ENCODE measurements at regions not wholly inside any gene's neighbourhood (a gene's known extent, or its start where the extent isn't known, plus 50 kb on each side); places are given as distances from the start of the nearest gene placed in this dataset.

DNA sequence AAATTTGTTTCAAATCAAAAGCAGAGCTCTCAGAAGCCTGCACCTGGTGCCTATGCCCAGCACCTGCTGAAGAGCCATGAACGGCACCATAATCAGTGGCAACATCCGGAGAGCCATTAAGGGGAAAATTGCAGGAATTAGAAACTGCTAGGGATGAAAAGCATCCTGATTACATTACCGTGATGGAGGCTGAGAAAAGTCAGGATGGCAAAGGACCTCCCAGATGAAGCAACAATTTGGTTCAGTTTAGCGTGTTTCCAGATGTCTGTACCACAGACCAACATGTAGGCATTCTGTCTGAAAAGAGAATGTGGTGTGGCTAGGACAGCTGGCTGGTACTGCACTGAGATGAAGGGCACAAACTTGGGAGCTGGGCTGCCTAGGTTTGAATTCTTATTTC, 106.1 kb downstream of the EOMES start:
- TF ChIP-seq CTCF (conservative IDR thresholded peaks at IDR 0.05; ENCODE audit: low read depth in 2 of 2) = no peak
- TF ChIP-seq POLR2AphosphoS5 (IDR thresholded peaks at IDR 0.05; ENCODE audit: low read depth) = no peak
- TF ChIP-seq NANOG (IDR thresholded peaks at IDR 0.05; ENCODE audit: borderline replicate concordance) = no peak
- no peak for TF ChIP-seq ZNF331 (CRISPR knock-in tag; IDR thresholded peaks at IDR 0.05; ENCODE audit: low read depth)
- TF ChIP-seq, protein P1, sequence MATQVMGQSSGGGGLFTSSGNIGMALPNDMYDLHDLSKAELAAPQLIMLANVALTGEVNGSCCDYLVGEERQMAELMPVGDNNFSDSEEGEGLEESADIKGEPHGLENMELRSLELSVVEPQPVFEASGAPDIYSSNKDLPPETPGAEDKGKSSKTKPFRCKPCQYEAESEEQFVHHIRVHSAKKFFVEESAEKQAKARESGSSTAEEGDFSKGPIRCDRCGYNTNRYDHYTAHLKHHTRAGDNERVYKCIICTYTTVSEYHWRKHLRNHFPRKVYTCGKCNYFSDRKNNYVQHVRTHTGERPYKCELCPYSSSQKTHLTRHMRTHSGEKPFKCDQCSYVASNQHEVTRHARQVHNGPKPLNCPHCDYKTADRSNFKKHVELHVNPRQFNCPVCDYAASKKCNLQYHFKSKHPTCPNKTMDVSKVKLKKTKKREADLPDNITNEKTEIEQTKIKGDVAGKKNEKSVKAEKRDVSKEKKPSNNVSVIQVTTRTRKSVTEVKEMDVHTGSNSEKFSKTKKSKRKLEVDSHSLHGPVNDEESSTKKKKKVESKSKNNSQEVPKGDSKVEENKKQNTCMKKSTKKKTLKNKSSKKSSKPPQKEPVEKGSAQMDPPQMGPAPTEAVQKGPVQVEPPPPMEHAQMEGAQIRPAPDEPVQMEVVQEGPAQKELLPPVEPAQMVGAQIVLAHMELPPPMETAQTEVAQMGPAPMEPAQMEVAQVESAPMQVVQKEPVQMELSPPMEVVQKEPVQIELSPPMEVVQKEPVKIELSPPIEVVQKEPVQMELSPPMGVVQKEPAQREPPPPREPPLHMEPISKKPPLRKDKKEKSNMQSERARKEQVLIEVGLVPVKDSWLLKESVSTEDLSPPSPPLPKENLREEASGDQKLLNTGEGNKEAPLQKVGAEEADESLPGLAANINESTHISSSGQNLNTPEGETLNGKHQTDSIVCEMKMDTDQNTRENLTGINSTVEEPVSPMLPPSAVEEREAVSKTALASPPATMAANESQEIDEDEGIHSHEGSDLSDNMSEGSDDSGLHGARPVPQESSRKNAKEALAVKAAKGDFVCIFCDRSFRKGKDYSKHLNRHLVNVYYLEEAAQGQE (IDR thresholded peaks at IDR 0.05; ENCODE audit: unreplicated experiment) = no peak
- TF ChIP-seq CREB1 (CRISPR knock-in tag; IDR thresholded peaks at IDR 0.05; ENCODE audit: low read depth) = no peak
- no peak for TF ChIP-seq EZH2 (IDR thresholded peaks at IDR 0.05; ENCODE audit: low read depth, unreplicated experiment)
- no peak for TF ChIP-seq JUNB (IDR thresholded peaks at IDR 0.05; ENCODE audit: unreplicated experiment)
- TF ChIP-seq EZH2phosphoT487 (IDR thresholded peaks at IDR 0.05; ENCODE audit: unreplicated experiment) = no peak

All from GM23338 (cell line).